ENCODE measurements at regions not wholly inside any gene's neighbourhood (a gene's known extent, or its start where the extent isn't known, plus 50 kb on each side); places are given as distances from the start of the nearest gene placed in this dataset.

- ChIA-PET POLR2A (no interaction called here), CTCF (interaction anchor here (0.6 to 2.0 kb wide), 3 partner anchors 9 to 430 kb away, joined by 4 to 9 read pairs (median 6); partner anchors contain the start of gene DNAH7)
- no peak overlapping the region for H3K4me2 ChIP-seq (replicated peaks; ENCODE audit: low read depth, low read length, poor library complexity, severe bottlenecking)
- Mint-ChIP-seq H3K27ac (no peak overlapping the region), H3K27me3 (peaks cover 7% of the 10 kb centered on the region), H3K4me3 (no peak overlapping the region), H3K9me3 (ENCODE audit: insufficient read depth) (no peaks in the 10 kb centered on the region), H3K4me1 (no peaks in the 10 kb centered on the region)
- H3K79me2 ChIP-seq (ENCODE audit: control insufficient read depth, insufficient read depth, low read length): no peaks in the 10 kb centered on the region
- H3K9me3 ChIP-seq (ENCODE audit: control extremely low read depth in 1 of 3, control insufficient read depth in 2 of 3, insufficient read depth in 1 of 3, low read length in 2 of 3): no peaks in the 10 kb centered on the region
- H3K27ac ChIP-seq (ENCODE audit: low read length in 2 of 2): no peak overlapping the region
- ATAC-seq (ENCODE audit: low read depth): no peak
- no peak overlapping the region for H3K9ac ChIP-seq (ENCODE audit: low read length)
- H3K4me1 ChIP-seq (ENCODE audit: control insufficient read depth in 2 of 2, insufficient read depth in 2 of 2, low read length in 2 of 2): no peaks in the 10 kb centered on the region
- WGBS (ENCODE audit: insufficient coverage): 14% methylated on average over 1 of the region's 3 CpGs
- intact Hi-C loops (cut with micrococcal nuclease): no loop called here
- no peaks in the 10 kb centered on the region for H3K36me3 ChIP-seq (replicated peaks in 1 of 2; ENCODE audit: control extremely low read depth in 1 of 2, control insufficient read depth in 1 of 2, extremely low read depth in 1 of 2, insufficient read depth in 2 of 2, low read length in 1 of 2)
- no peak for DNase-seq
- no peaks in the 10 kb centered on the region for H4K20me1 ChIP-seq (ENCODE audit: control insufficient read depth, insufficient read depth, low read length, poor library complexity, severe bottlenecking)
- H3K4me3 ChIP-seq (ENCODE audit: control extremely low read depth in 1 of 5, extremely low read depth in 1 of 5, insufficient read depth in 1 of 5, low read depth in 2 of 5, low read length in 4 of 5): no peak overlapping the region
- TF ChIP-seq CTCF (IDR thresholded peaks at IDR 0.05) (no peak), EZH2 (IDR thresholded peaks at IDR 0.05; ENCODE audit: borderline replicate concordance, insufficient read depth, low read depth, low read length, poor library complexity, severe bottlenecking) (no peak)
- H3K27me3 ChIP-seq (replicated peaks in 1 of 4; ENCODE audit: control extremely low read depth in 1 of 4, control insufficient read depth in 3 of 4, insufficient read depth in 4 of 4, low read length in 3 of 4): no peaks in the 10 kb centered on the region
- no peak overlapping the region for H2AFZ ChIP-seq (ENCODE audit: insufficient read depth, low read depth, low read length, poor library complexity, severe bottlenecking)
These were observed 156.8 kb upstream of the STK17B start for GRCh38 chr2:196328088-196328680.

- peaks cover 7% of the 10 kb centered on the region for H3K27me3 Mint-ChIP-seq
- ChIA-PET CTCF (interaction anchor here (0.7 to 1.3 kb wide), 2 partner anchors 8 to 557 kb away, joined by 3 to 4 read pairs; no protein-coding TSS in a partner anchor), POLR2A (no interaction called here)
- Histone ChIP-seq H3K36me3 (replicated peaks in 1 of 2; ENCODE audit: control extremely low read depth in 1 of 2, control insufficient read depth in 1 of 2, extremely low read depth in 1 of 2, insufficient read depth in 2 of 2, low read length in 1 of 2) (no peaks in the 10 kb centered on the region), H3K9ac (ENCODE audit: low read length) (no peak overlapping the region), H3K4me2 (replicated peaks; ENCODE audit: low read depth, low read length, poor library complexity, severe bottlenecking) (no peak overlapping the region), H3K27ac (ENCODE audit: low read length in 2 of 2) (no peak overlapping the region), H3K79me2 (ENCODE audit: control insufficient read depth, insufficient read depth, low read length) (no peaks in the 10 kb centered on the region), H3K9me3 (ENCODE audit: control extremely low read depth in 1 of 3, control insufficient read depth in 2 of 3, insufficient read depth in 1 of 3, low read length in 2 of 3) (no peaks in the 10 kb centered on the region), H3K4me3 (ENCODE audit: control extremely low read depth in 1 of 5, extremely low read depth in 1 of 5, insufficient read depth in 1 of 5, low read depth in 2 of 5, low read length in 4 of 5) (no peak overlapping the region), H3K4me1 (ENCODE audit: control insufficient read depth in 2 of 2, insufficient read depth in 2 of 2, low read length in 2 of 2) (no peaks in the 10 kb centered on the region), H4K20me1 (ENCODE audit: control insufficient read depth, insufficient read depth, low read length, poor library complexity, severe bottlenecking) (no peaks in the 10 kb centered on the region), H3K27me3 (replicated peaks in 1 of 4; ENCODE audit: control extremely low read depth in 1 of 4, control insufficient read depth in 3 of 4, insufficient read depth in 4 of 4, low read length in 3 of 4) (no peaks in the 10 kb centered on the region), H2AFZ (ENCODE audit: insufficient read depth, low read depth, low read length, poor library complexity, severe bottlenecking) (no peak overlapping the region)
- ATAC-seq (ENCODE audit: low read depth) (no peak), DNase-seq (no peak)
- no peak overlapping the region for H3K4me3 Mint-ChIP-seq
- no peak overlapping the region for H3K27ac Mint-ChIP-seq
- TF ChIP-seq EZH2 (IDR thresholded peaks at IDR 0.05; ENCODE audit: borderline replicate concordance, insufficient read depth, low read depth, low read length, poor library complexity, severe bottlenecking) (no peak), CTCF (IDR thresholded peaks at IDR 0.05) (no peak)
- intact Hi-C loops (cut with micrococcal nuclease): no loop called here
- H3K4me1 Mint-ChIP-seq: no peaks in the 10 kb centered on the region
- H3K9me3 Mint-ChIP-seq (ENCODE audit: insufficient read depth): no peaks in the 10 kb centered on the region
- no CpG with 5 or more reads among the region's 2 CpGs for WGBS (ENCODE audit: insufficient coverage)
These were observed 158.6 kb upstream of the STK17B start for GRCh38 chr2:196329959-196330358.
